Activated CD4-positive, alpha-beta T cell treated with anti-CD3 and anti-CD28 coated beads, Interleukin-2, amount 10 ng/mL, durations not matched to agents 24 days and 14 days (primary cell): ENCODE measurements at regions not wholly inside any gene's neighbourhood (a gene's known extent, or its start where the extent isn't known, plus 50 kb on each side); places are given as distances from the start of the nearest gene placed in this dataset.

Experiments
- DNase-seq: peaks from one replicate; pipeline ENCODE4 v3.0.0; 2022
- H3K27ac Mint-ChIP-seq: one replicate; pipeline ENCODE4 v1.8.0; 2022; ENCODE audit warnings: mild to moderate bottlenecking, mixed read lengths
- H3K27me3 Mint-ChIP-seq: one replicate; pipeline ENCODE4 v1.8.0; 2022; ENCODE audit warnings: mixed read lengths
- H3K36me3 Mint-ChIP-seq: one replicate; pipeline ENCODE4 v1.8.0; 2022; ENCODE audit warnings: low read depth, mild to moderate bottlenecking, mixed read lengths
- H3K4me1 Mint-ChIP-seq: one replicate; pipeline ENCODE4 v1.8.0; 2021; ENCODE audit warnings: mixed read lengths
- H3K4me3 Mint-ChIP-seq: one replicate; pipeline ENCODE4 v1.8.0; 2022; ENCODE audit warnings: mild to moderate bottlenecking, moderate library complexity, mixed read lengths
- H3K9me3 Mint-ChIP-seq: one replicate; pipeline ENCODE4 v1.8.0; 2021; ENCODE audit warnings: mixed read lengths
- intact Hi-C: fragments of 100-400 bp; cut with micrococcal nuclease; formaldehyde crosslinking; loops from one replicate; pipeline ENCODE4 v1.15.1; 2023

GRCh38 chr19:29378543-29379080, 147.2 kb upstream of the VSTM2B start:
- Mint-ChIP-seq H3K27me3 (peaks cover 16% of the 10 kb centered on the region), H3K27ac (no peak overlapping the region), H3K4me3 (no peak overlapping the region), H3K36me3 (no peaks in the 10 kb centered on the region), H3K4me1 (no peaks in the 10 kb centered on the region), H3K9me3 (no peaks in the 10 kb centered on the region)
- intact Hi-C loops: no loop called here
- no peak for DNase-seq

GRCh38 chr19:29379257-29380021, 146.4 kb upstream of the VSTM2B start:
- no peaks in the 10 kb centered on the region for H3K36me3 Mint-ChIP-seq
- no peak for DNase-seq
- intact Hi-C loops: no loop called here
- H3K4me1 Mint-ChIP-seq: no peaks in the 10 kb centered on the region
- H3K9me3 Mint-ChIP-seq: no peaks in the 10 kb centered on the region
- no peak overlapping the region for H3K27ac Mint-ChIP-seq
- no peak overlapping the region for H3K4me3 Mint-ChIP-seq
- H3K27me3 Mint-ChIP-seq: peaks cover 16% of the 10 kb centered on the region

DNA sequence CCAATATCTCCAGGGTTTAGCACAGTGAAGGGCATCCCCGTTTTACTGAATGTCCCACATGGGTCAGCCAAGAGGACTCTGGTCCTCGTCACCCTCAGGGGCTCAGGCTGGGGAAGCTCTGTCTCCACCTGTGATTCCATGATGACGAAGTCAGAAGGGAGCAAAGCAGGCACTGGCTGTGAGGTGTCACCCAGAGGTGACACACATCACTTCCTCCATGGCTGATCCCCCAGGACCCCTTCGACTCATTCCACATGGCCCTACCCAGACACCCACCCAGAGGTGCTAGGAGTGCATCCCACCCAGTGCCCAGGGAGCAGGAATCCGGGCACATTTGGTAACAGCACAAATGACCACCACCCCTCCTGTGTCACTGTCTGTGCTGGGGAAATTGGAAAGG, 145.2 kb upstream of the VSTM2B start:
- no peaks in the 10 kb centered on the region for H3K9me3 Mint-ChIP-seq
- peaks cover 16% of the 10 kb centered on the region for H3K27me3 Mint-ChIP-seq
- no peak overlapping the region for H3K4me3 Mint-ChIP-seq

DNA sequence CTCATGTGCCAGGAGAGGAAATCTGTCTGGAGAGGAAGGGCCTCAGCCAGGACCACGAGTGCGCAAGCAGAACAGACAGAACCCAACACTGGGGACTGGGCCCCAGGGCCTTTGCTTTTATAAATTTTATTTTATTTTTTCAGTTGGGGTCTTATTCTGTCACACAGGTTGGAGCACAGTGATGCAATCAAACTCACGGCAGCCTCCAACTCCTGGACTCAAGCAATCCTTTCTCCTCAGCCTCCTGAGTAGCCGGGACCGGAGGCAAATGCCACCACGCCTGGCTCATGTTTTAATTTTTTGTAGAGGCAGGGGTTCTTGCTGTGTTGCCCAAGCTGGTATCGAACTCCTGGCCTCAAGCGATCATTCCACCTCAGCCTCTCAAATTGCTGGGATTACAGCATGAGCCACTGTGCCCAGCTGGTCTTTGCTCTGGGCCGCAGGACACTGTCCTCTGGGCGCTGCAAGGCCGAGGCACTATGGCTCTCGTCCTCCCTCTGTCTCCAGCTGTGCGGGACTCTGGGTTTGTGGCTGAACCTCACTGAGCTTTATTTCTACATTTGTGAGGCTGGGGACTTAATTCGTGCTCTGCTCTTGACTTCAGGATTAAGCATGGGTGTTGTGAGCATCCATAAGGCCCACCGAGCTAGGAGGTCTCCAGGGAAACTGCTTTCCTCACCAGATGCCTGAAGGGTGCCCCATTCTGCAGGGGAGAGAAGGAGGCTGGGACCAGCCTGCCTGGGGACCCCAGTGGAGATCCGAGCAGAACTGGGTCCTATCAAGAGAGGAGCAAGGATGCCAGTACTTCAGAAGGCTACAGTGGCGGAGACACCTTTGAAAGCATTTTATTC, 144.2 kb upstream of the VSTM2B start:
- Mint-ChIP-seq H3K36me3 (no peaks in the 10 kb centered on the region), H3K9me3 (no peaks in the 10 kb centered on the region), H3K27me3 (peaks cover 16% of the 10 kb centered on the region), H3K4me1 (no peaks in the 10 kb centered on the region), H3K4me3 (no peak overlapping the region), H3K27ac (no peak overlapping the region)
- intact Hi-C loops: no loop called here
- DNase-seq: no peak

More for the DNA sequence above, 145.2 kb upstream of the VSTM2B start:
- no peak overlapping the region for H3K27ac Mint-ChIP-seq
- DNase-seq: no peak
- intact Hi-C loops: no loop called here
- H3K36me3 Mint-ChIP-seq: no peaks in the 10 kb centered on the region
- H3K4me1 Mint-ChIP-seq: no peaks in the 10 kb centered on the region

- Mint-ChIP-seq H3K4me3 (no peak overlapping the region), H3K27me3 (peaks cover 11% of the 10 kb centered on the region), H3K4me1 (no peaks in the 10 kb centered on the region), H3K27ac (no peak overlapping the region), H3K36me3 (no peaks in the 10 kb centered on the region), H3K9me3 (no peaks in the 10 kb centered on the region)
- intact Hi-C loops: no loop called here
- DNase-seq: no peak
Measured at GRCh38 chr19:29383696-29384095, 142.1 kb upstream of the VSTM2B start.

DNA sequence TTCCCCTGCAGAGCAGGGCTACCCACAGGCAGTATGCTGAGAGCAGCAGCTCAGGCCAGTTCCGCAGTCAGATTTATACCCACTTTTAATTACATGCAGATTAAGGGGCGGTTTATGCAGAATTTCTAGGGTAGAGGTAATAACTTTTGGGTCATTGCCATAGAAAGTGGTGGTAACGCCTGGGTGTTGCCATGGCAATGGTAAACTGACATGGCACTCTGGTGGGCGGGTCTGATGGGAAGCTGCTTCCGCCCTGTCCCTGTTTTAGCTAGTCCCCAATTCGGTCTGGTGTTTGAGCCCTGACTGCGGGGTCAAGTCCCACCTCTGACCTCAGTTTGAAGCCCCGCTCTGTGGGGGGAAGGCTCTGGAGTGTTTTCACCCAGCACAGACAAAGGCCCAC, 141.1 kb upstream of the VSTM2B start:
- H3K9me3 Mint-ChIP-seq: no peaks in the 10 kb centered on the region
- no peak for DNase-seq
- H3K27ac Mint-ChIP-seq: no peak overlapping the region
- no peak overlapping the region for H3K4me3 Mint-ChIP-seq
- H3K36me3 Mint-ChIP-seq: no peaks in the 10 kb centered on the region
- H3K4me1 Mint-ChIP-seq: no peaks in the 10 kb centered on the region
- intact Hi-C loops: no loop called here
- H3K27me3 Mint-ChIP-seq: peaks cover 5% of the 10 kb centered on the region

- Mint-ChIP-seq H3K36me3 (no peaks in the 10 kb centered on the region), H3K27ac (no peak overlapping the region), H3K27me3 (no peaks in the 10 kb centered on the region), H3K4me1 (no peaks in the 10 kb centered on the region), H3K9me3 (no peaks in the 10 kb centered on the region), H3K4me3 (no peak overlapping the region)
- intact Hi-C loops: no loop called here
- DNase-seq: no peak
Measured at GRCh38 chr19:29385191-29385795, 140.5 kb upstream of the VSTM2B start.

DNA sequence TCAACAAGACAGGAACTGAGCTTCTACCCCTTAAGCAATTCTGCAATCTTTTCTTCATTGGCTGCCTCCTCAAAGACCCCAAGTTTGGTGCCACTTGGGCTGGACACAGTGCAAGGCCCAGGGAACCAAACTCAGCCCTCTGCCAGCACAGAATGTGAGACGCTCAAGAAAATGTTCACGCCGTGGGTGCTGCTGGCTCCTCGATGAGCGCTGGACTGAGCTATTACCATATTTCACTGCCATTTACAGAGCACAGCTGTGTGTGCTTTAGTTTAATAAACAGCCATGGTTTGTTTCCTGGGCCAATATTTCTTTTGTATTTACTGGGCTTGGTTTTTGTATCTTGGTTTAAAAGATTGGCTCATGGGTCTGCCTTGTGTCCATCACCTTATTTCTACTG, 138.8 kb upstream of the VSTM2B start:
- Mint-ChIP-seq H3K9me3 (peaks cover 7% of the 10 kb centered on the region), H3K36me3 (no peaks in the 10 kb centered on the region), H3K27ac (no peak overlapping the region), H3K4me3 (no peak overlapping the region), H3K27me3 (no peaks in the 10 kb centered on the region), H3K4me1 (no peaks in the 10 kb centered on the region)
- intact Hi-C loops: no loop called here
- no peak for DNase-seq

DNA sequence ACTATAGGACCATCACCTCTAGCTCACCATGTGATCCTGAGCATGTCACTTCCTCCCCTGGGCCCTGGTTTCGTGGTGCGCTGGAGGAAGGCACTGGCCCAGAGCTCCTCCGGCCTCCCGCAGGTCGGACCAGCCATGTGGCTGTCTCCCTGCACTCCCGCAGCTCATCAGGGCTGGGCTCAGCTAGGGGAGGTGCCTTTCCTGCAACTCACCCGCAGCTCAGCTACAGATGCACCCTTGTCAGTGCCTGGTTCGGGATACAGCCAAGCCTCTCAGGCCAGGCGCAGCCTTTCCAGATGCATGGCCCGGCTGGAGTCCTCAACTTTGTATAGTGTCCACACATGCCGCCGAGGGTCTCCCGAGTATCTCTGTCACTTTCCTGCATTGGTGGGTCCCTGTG, 138.2 kb upstream of the VSTM2B start:
- intact Hi-C loops: no loop called here
- Mint-ChIP-seq H3K36me3 (no peaks in the 10 kb centered on the region), H3K27ac (no peak overlapping the region), H3K27me3 (no peaks in the 10 kb centered on the region), H3K4me3 (no peak overlapping the region), H3K9me3 (peaks cover 7% of the 10 kb centered on the region), H3K4me1 (no peaks in the 10 kb centered on the region)
- no peak for DNase-seq

DNA sequence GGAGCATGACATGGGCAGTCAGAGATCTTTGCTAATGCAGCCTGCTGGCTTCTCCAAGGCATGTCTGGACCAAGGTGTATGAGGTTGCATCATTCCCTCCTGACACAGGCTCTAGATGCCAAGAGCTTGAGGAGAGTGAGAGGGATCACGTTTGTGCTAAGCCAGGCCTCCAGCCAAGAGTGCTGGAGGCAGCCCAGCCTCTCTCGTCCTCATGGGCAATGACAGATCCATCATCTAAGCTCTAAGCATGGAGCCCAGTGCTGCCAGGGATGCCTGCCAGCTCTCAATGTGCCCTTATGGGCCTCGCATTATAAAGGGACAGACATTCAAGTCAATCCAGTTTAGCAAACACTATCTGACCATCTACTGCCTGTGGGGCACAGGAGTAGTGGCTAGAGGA, 136.3 kb upstream of the VSTM2B start:
- Mint-ChIP-seq H3K4me1 (no peaks in the 10 kb centered on the region), H3K27me3 (no peaks in the 10 kb centered on the region), H3K36me3 (no peaks in the 10 kb centered on the region), H3K9me3 (peaks cover 7% of the 10 kb centered on the region), H3K27ac (no peak overlapping the region), H3K4me3 (no peak overlapping the region)
- DNase-seq: no peak
- intact Hi-C loops: no loop called here

DNA sequence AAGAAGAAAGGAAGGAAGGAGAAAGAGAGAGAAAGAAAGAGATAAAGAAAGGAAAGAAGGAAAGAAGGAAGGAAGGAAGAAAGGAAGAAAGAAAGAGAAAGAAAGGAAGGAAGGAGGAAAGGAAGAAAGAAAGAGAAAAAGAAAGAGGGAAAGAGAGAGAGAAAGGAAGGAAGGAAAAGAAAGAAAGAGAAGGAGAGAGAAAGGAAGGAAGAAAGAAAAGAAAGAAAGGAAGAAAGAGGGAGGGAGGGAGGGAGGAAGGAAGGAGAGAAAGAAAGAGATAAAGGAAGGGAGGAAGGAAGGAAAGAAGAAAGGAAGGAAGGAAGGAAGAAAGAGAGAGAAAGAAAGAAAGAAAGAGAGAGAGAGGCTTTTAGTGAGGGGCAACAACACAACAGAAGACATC, 135.1 kb upstream of the VSTM2B start:
- Mint-ChIP-seq H3K4me3 (no peak overlapping the region), H3K36me3 (no peaks in the 10 kb centered on the region), H3K27ac (no peak overlapping the region), H3K9me3 (peaks cover 7% of the 10 kb centered on the region), H3K27me3 (no peaks in the 10 kb centered on the region), H3K4me1 (no peaks in the 10 kb centered on the region)
- intact Hi-C loops: no loop called here
- no peak for DNase-seq

- intact Hi-C loops: no loop called here
- no peak for DNase-seq
- Mint-ChIP-seq H3K27me3 (no peaks in the 10 kb centered on the region), H3K4me1 (no peaks in the 10 kb centered on the region), H3K4me3 (no peak overlapping the region), H3K36me3 (no peaks in the 10 kb centered on the region), H3K27ac (no peak overlapping the region), H3K9me3 (peaks cover 7% of the 10 kb centered on the region)
Measured at GRCh38 chr19:29393915-29394460, 131.8 kb upstream of the VSTM2B start.

- Mint-ChIP-seq H3K27ac (no peak overlapping the region), H3K27me3 (no peaks in the 10 kb centered on the region), H3K36me3 (no peaks in the 10 kb centered on the region), H3K9me3 (peaks cover 7% of the 10 kb centered on the region), H3K4me1 (no peaks in the 10 kb centered on the region), H3K4me3 (no peak overlapping the region)
- no peak for DNase-seq
- intact Hi-C loops: no loop called here
Measured at GRCh38 chr19:29395111-29395733, 130.6 kb upstream of the VSTM2B start.
